HG03520 (cell line): ENCODE measurements at regions not wholly inside any gene's neighbourhood (a gene's known extent, or its start where the extent isn't known, plus 50 kb on each side); places are given as distances from the start of the nearest gene placed in this dataset.
"Not testable (repeated sequence)": the region's sequence is repeated elsewhere in the genome, so short reads cannot be mapped to it uniquely, and the experiment has no call there.

Experiments
- ATAC-seq: cut with Tn5 transposase; IDR thresholded peaks from one replicate; pipeline ENCODE4 v1.9.1; 2021; ENCODE audit warnings: mild to moderate bottlenecking, moderate library complexity; ENCODE audit not compliant: unreplicated experiment

GRCh38 chr5:53403758-53404157, 76.7 kb upstream of the FST start:
- ATAC-seq: no peak

DNA sequence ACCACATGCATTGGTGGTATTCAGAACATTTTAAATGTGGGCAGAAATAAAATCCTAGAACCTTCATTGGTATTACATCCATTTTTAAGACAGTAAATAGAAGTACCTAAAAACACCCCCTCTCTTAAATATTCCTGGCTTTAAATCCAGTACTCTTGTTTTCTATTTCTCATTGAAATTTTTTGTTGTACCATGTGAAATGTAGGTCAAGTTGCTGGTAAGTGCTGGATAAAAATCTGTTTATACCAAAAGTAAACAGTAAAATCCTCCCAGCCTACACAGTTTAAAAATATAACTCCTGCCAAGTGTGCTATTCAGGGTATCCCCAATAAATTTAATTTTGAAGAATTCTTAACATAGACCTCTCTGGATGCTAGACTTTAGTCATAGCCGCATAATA, 75.0 kb upstream of the FST start:
- ATAC-seq: no peak

- no peak for ATAC-seq
Measured at GRCh38 chr5:53406630-53407316, 73.7 kb upstream of the FST start.

DNA sequence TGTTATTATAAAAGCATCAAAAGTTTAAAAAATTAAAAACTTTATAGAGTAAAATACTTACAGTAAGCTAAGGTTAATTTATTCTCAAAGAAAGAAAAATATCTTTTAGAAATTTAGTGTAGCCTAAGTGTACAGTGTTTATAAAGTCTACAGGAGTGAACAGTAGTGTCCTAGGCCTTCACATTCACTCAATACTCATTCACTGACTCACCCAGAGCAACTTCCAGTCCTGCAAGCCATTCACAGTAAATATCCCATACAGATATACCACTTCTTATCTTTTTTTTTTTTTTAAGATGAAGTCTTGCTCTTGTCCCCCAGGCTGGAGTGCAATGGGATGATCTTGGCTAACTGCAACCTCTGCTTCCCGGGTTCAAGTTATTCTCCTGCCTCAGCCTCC, 73.1 kb upstream of the FST start:
- no peak for ATAC-seq

DNA sequence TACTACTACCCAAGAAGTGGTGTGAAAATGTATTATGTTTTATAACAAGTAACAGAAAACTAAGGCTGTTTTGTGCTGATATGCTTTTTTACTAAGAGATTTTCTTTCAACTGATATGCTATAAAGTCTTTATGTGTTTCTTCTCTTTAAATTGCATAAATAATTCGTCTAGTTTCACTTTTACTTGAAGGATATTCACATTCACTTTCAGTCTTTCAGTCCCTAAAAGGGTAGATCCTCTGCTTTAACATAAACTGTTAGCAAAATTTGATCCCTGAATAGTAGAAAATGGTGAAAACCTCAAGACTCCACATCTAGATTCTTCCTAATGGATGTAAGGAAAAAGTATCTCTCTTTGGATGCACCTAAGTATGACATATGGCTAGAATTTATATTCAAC, 69.0 kb upstream of the FST start:
- no peak for ATAC-seq

DNA sequence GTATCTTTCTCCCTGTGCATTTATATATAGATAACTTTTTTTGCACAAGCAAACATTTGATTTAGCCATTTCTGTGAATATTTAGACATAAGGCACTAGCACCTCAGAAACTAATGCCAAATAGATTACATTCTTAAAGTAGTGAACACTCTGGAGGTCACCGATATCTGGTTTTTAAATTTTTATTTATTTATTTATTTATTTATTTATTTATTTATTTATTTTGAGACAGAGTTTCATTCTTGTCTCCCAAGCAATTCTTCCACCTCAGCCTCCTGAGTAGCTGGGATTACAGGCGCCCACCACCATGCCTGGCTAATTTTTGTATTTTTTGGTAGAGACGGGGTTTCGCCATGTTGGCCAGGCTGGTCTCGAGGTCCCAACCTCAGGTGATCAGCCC, 67.9 kb upstream of the FST start:
- ATAC-seq: not testable (repeated sequence)

DNA sequence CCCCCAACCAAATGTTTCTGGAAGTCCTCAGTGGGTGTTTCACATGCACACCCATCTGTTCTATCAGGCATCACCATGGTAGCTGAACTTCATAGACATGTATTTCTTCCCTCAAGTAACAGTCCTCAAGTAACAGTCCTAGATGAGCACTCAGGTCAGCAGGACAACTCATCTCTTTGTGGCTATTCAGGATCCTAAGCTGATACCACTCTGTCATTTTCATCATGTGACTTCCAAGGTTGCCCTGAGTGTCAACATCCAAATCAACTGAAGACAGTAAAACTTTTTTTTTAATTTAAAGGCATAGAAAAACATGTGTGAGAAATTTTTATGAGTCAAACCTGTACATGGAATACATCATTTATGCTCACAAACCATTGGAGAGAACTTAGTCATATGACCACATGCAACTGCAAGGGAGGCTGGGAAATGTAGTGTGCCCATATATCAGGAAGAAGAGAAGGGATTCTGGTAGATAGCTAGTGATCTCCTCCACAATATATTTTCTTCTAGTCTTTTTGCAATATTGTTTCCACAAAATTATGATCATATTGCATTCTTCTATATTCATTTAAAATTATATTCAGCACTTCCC, 64.2 kb upstream of the FST start:
- ATAC-seq: no peak

GRCh38 chr5:53418409-53418808, 62.0 kb upstream of the FST start:
- no peak for ATAC-seq

DNA sequence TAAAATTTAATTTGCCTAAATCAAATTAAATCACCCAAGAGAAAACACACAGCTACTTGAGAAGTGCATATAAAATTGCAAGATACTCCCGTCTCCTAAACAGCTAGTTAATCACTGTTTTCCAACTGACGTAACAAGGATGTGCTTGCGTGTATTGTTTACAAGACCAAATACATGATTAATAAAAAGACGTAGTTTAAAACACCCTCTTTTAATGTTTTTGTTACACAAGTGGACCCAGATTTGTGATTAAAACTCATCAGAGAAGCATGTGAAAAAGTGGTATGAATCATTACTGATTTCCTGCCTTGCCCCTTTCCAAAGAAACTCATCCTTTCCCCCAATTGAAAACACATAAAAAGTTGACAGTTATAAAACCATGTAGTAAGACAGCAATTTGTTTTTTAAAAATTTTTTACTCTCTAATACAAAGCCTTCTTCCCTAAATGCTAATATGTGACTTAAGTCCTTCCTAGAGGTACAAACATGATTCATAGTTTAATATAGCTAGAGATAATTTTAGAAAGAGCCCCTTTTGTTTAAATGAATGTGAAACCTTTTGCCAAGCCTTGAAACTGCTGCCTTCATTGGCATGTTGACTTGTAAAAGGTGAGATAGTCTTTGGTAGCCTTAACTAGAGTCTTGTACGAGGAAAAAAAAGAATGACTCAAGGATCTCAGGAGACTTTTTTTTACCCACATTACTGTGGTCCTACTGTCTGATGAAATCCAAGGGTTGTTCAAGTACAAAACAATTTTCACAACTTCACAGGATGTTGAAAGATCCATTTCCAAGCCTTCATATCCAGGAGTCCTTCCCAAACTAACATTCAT, 61.4 kb upstream of the FST start:
- no peak for ATAC-seq

DNA sequence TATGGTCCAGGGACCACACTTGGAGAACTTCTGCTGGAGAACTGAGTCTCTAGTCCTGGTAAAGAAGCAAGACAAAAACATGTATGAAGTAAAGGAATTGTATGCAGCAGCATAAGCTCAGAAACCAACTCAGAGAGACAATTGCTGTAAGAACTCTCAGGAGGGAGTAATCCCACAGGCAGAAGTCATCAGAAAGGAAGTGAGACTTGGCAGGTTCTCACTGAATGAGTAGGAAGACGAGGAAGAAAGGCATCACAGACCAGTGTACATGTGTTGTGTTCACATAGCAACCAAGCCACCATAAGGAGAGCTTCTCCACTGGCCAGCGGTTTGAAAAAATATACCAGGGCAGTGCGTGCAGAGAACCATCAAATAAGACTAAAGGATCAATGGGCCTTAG, 57.9 kb upstream of the FST start:
- ATAC-seq: no peak

GRCh38 chr5:53423724-53424123, 56.7 kb upstream of the FST start:
- no peak for ATAC-seq

DNA sequence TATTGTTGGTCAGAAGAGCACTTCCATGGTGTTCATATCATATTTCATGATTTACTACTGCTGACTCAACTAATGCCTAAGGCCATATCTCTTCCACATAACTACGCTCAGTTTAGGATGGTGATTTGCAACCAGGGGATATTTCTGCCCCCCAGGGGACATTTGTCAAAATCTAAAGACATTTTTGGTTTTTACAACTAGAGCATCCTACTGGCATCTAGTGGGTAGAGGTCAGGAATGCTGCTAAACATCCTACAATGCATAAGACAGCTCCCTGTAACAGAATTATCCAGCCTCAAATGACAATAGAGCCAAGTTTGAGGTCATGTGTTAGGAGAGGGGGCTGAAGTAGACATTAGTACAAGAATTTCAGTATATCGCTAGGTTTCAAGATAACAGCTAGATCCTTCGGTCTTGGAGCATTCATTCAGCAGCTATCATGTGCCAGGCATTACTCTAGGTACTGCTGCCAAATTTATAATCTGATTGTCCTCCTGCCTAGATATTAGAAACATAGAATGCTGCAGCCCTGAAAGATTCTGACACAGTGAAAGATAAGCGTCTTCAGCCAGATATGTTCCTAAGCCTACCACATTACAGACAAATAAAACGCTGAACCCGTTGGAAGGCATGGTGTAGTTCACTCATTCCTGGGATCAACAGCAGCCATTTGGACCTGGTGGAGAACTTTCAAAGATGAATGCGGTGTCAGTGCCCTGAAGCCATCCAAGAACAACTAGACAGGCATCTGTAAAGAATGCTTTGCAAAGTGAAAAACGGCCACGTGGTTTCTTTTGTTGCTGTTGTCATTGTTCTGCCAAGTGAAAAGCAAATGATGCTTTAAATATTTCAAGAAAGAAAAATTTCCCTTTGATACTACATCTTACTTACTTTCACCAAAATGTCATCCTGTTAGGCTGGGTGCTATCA, 55.5 kb upstream of the FST start:
- ATAC-seq: no peak

DNA sequence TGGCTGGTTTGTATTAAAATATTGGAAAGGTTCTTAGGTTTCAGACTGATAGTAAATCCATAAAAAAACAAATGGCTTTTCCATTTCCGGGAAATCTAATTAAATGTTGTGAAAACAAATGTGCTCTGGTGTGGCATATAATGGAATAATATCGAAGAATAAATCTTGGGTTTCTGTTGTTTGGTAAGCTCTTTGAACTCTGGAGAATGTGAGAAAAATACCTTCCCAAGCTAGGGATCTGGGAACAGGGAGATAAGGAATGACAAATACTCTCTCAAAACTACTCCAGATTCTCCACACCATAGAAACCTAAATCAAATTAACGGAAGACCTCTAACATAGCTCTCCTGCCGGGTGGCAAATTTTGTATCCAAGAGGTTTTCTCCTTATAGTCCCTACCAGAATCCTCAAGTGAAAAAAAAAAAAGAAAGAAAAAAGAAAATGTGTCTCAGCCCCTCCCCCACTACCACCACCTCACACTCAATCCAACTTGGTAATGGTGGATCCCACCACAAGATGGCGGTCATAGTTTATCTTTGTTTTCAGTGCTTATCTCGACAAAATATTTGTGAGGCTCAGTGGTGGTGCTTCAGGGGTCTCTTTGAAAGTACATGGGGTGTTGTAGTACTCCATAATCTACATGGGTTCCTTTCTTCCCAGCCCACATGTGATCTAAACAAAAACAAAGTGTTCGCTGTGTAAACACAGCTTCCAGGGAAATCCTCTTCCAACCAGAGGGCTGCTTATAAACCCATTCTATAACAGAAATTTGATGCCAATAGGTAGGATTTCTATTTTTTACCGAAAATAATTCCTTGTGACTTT, 54.5 kb upstream of the FST start:
- no peak for ATAC-seq

DNA sequence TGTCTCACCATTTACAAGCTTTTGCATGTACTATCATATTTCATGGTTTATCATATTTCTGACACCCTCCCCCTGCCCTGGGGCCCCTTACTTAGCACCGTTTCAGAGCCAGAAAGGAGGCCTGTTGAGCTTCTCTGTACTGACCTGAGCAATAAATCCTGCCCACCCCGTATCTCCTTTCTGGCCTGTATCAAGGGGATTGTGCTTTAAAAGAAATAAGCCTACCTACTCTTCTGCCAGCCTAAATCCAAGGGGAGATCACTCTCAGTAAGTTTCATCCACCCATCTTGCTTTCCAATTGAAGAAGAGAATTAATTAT, 54.0 kb upstream of the FST start:
- ATAC-seq: no peak

GRCh38 chr5:53426878-53427277, 53.6 kb upstream of the FST start:
- no peak for ATAC-seq

DNA sequence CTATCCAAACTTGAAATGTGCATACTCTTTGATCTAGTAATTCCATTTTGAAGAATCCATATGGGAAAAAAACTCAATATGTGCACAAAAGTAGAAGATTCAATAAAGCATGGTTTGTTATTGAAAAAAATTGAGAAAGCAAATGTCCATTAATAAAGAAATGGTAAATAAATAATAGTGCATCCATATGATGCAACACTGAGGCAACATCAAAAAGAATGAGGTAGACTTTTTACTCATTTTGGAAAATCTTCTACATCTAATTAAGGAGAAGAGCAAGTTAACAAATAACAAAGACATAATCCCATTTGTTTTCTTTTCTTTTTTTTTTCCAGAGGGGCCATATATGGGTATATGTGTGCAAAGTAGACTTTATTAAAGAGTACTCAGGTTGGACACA, 52.5 kb upstream of the FST start:
- no peak for ATAC-seq

DNA sequence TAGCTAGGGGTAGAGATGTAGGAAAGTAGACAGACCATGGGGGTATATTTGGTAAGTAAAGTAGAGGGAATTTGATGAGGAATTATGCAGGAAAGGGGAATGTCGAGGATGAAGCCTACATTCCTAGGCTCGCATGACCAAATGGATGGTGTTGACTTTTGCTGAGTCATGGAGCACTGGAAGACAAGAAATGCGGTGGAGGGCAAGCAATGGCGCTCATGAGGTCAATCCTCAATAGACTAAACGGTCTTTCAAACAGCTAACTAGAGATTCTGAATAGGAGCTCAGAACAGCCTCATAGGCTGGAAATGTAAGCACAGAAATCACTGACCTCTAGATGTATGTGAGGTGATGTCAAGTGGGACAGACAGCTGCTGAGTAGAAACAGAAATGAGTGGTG, 50.7 kb upstream of the FST start:
- no peak for ATAC-seq

DNA sequence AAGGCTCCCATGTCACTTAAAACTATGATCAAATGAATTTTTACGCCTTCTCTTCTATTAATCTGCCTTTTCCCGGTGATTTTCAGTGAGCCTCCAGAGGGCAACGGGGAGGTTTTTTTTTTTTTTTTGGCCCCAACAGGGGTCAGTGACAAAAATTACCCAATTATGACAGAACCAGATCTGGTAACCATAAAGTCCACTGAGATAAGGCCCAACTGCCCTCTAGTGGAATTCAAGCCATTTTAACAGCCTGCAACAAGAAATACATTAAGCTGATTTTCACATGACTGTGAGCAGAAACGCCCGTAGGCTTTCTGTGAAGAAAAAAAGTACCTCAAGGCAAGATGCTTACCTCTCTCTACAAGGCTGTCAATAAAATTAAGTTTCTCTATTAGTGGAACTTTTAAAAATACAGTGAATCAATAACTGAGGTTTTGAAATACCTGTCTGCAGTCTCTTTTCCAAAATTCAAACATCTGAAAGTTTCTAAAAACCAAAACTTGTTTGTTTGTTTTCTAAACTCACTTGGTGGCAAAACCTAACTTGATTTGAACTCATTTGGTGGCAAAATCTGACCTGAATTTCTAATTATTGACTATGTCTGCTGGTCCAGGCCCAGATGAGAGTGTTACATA, 49.7 kb upstream of the FST start:
- ATAC-seq: no peak
